ENCODE measurements at regions not wholly inside any gene's neighbourhood (a gene's known extent, or its start where the extent isn't known, plus 50 kb on each side); places are given as distances from the start of the nearest gene placed in this dataset.
"Not testable (repeated sequence)": the region's sequence is repeated elsewhere in the genome, so short reads cannot be mapped to it uniquely, and the experiment has no call there.

GRCh38 chr2:237218756-237219155, 133.1 kb downstream of the COPS8 start:
- DNase-seq = no peak

GRCh38 chr2:237219826-237220225, 134.1 kb downstream of the COPS8 start:
- DNase-seq = no peak

GRCh38 chr2:237221443-237221842, 135.8 kb downstream of the COPS8 start:
- DNase-seq = no peak

GRCh38 chr2:237222178-237222577, 136.5 kb downstream of the COPS8 start:
- DNase-seq = no peak

GRCh38 chr2:237222601-237223041, 136.9 kb downstream of the COPS8 start:
- no peak for DNase-seq

- no peak for DNase-seq
These were observed 137.6 kb downstream of the COPS8 start for GRCh38 chr2:237223201-237223861.

GRCh38 chr2:237227190-237227589, 141.5 kb downstream of the COPS8 start:
- DNase-seq = no peak

GRCh38 chr2:237227592-237228280, 142.0 kb downstream of the COPS8 start:
- no peak for DNase-seq

- no peak for DNase-seq
These were observed 142.6 kb downstream of the COPS8 start for GRCh38 chr2:237228281-237228625.

- no peak for DNase-seq
These were observed 144.2 kb downstream of the COPS8 start for GRCh38 chr2:237229905-237230304.

- no peak for DNase-seq
These were observed 144.7 kb downstream of the COPS8 start for GRCh38 chr2:237230355-237230754.

GRCh38 chr2:237231593-237231992, 145.9 kb downstream of the COPS8 start:
- no peak for DNase-seq

GRCh38 chr2:237232166-237232565, 146.5 kb downstream of the COPS8 start:
- DNase-seq = no peak

GRCh38 chr2:237234268-237234667, 148.6 kb downstream of the COPS8 start:
- no peak for DNase-seq

- no peak for DNase-seq
These were observed 149.8 kb downstream of the COPS8 start for GRCh38 chr2:237235383-237236095.

- DNase-seq = no peak
These were observed 150.5 kb downstream of the COPS8 start for GRCh38 chr2:237236188-237236587.

- DNase-seq = no peak
These were observed 152.6 kb downstream of the COPS8 start for GRCh38 chr2:237238249-237238648.

- no peak for DNase-seq
These were observed 154.6 kb downstream of the COPS8 start for GRCh38 chr2:237240252-237240651.

- DNase-seq = not testable (repeated sequence)
These were observed 155.2 kb downstream of the COPS8 start for GRCh38 chr2:237240868-237241267.

GRCh38 chr2:237242091-237242536, 156.4 kb downstream of the COPS8 start:
- DNase-seq = no peak

GRCh38 chr2:237243487-237243886, 157.8 kb downstream of the COPS8 start:
- DNase-seq = no peak

GRCh38 chr2:237244178-237244577, 158.5 kb downstream of the COPS8 start:
- DNase-seq = no peak

GRCh38 chr2:237244976-237245646, 159.4 kb downstream of the COPS8 start:
- no peak for DNase-seq
